SK-N-MC (cell line): ENCODE measurements at regions not wholly inside any gene's neighbourhood (a gene's known extent, or its start where the extent isn't known, plus 50 kb on each side); places are given as distances from the start of the nearest gene placed in this dataset.

ENCODE experiments used
- EZH2 ChIP-seq: fragments of 200-600 bp; sonication (generic); IDR thresholded peaks from one replicate; pipeline ENCODE4 v1.6.1; 2017; ENCODE audit warnings: antibody characterized with exemption
- FOXP2 ChIP-seq: optimal IDR thresholded peaks from 2 replicates; pipeline ENCODE3; 2011; ENCODE audit warnings: mild to moderate bottlenecking, moderate library complexity; ENCODE audit not compliant: insufficient read depth; ENCODE audit errors: extremely low read length, control extremely low read depth
- POLR2AphosphoS5 ChIP-seq: IDR thresholded peaks from 2 replicates; pipeline ENCODE4 v1.6.1; 2012; ENCODE audit warnings: mild to moderate bottlenecking, low read depth, low read length, borderline replicate concordance

DNA sequence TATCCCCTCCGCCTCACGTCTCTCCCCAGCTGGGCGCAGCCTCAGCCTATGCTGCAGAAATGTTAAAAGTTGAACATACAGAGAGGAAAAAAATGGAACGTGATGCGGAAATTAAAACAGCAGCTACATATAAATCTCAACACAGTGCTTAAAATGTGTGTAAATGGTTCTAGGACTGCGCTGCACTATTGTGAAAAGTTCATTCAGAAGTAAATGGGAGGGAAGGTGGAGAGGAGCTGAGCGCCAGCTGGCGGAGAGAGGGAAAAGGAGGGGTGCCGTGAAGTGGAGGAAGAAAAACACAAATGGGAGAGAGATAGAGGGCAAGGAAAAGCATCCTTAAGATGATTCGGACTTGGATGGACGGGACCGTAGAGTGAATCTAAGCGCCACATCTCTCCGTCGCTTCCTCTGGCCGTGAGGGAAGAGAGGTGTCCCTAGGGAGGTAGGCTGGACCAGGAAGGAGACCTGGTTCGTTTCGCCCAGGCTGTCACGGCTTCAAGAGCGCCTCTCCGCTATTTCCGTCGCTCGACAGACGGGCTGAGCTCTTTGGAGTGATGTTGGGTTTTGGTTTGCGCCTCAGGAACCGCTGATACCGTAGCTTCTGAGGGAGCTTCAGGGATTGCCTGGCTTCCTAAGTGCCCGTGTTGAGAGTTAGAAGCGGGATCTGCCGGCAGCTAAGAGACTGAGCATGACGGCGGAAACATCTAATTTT is 113.7 kb downstream of the TRIM27 start:
- TF ChIP-seq EZH2: no peak
- no peak for TF ChIP-seq POLR2AphosphoS5
- no peak for TF ChIP-seq FOXP2
